Esophagus muscularis mucosa (tissue), 3 donors: ENCODE measurements at regions not wholly inside any gene's neighbourhood (a gene's known extent, or its start where the extent isn't known, plus 50 kb on each side); places are given as distances from the start of the nearest gene placed in this dataset.

Experiments used
- CTCF ChIP-seq, 3 experiments: fragments of 200-600 bp in 2 of 3; fragments of 450-650 bp in 1 of 3; sonication (generic) in 2 of 3; IDR thresholded peaks; one replicate each; pipeline ENCODE4 v1.5.1; 2017 to 2019; ENCODE audit warnings: antibody characterized with exemption in 3 of 3, mild to moderate bottlenecking in 2 of 3, moderate library complexity in 1 of 3
- POLR2A ChIP-seq: fragments of 450-650 bp; IDR thresholded peaks from one replicate; pipeline ENCODE4 v1.6.1; 2017; ENCODE audit warnings: antibody characterized with exemption, moderate library complexity, mild to moderate bottlenecking, low read depth
- POLR2AphosphoS5 ChIP-seq, 2 donors: sonication (generic); formaldehyde crosslinking; IDR thresholded peaks; one replicate each; pipeline ENCODE4 v1.6.1; 2017; ENCODE audit warnings: antibody characterized with exemption in 2 of 2

DNA sequence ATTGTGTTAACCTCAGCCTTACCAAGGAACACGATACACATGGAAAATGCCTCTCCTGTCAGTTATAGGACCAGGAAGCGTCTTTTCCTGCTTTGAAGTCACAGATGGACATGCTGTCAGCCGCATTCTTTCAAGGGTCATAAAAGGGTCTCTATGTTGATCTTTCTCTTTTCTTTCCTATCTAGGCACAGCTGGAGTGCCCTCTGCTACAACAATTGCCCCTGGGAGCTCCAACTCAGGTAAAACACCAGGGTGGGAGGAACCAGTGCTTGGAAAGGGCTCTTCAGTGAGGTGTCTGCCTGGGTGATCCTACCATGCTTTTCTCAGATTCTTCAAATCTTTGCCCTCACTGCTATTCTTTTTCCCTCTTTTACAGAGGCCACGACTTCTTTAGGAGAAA is 157.4 kb upstream of the CNTN1 start:
- TF ChIP-seq CTCF (IDR thresholded peaks at IDR 0.05) (no peak), POLR2AphosphoS5 (IDR thresholded peaks at IDR 0.05) (no peak), POLR2A (no peak)
